ENCODE measurements at regions not wholly inside any gene's neighbourhood (a gene's known extent, or its start where the extent isn't known, plus 50 kb on each side); places are given as distances from the start of the nearest gene placed in this dataset.
A peak's percentile ranks its signal among the peaks of the same experiment; 100 is the strongest.
"Not testable (repeated sequence)": the region's sequence is repeated elsewhere in the genome, so short reads cannot be mapped to it uniquely, and the experiment has no call there.

- DNase-seq, result no peak
These were observed 136.9 kb upstream of the PALS2 start for GRCh38 chr7:24436131-24436920.

- DNase-seq, result no peak
These were observed 135.0 kb upstream of the PALS2 start for GRCh38 chr7:24438232-24438631.

GRCh38 chr7:24439104-24439503, 134.1 kb upstream of the PALS2 start:
- DNase-seq, result not testable (repeated sequence)

GRCh38 chr7:24440892-24441291, 132.4 kb upstream of the PALS2 start:
- DNase-seq, result no peak

GRCh38 chr7:24441314-24442027, 131.8 kb upstream of the PALS2 start:
- peak; percentile 11 for DNase-seq

- peak; percentile 22 for DNase-seq
These were observed 131.0 kb upstream of the PALS2 start for GRCh38 chr7:24442170-24442777.

- no peak for DNase-seq
These were observed 128.4 kb upstream of the PALS2 start for GRCh38 chr7:24444666-24445440.

- no peak for DNase-seq
These were observed 125.2 kb upstream of the PALS2 start for GRCh38 chr7:24448038-24448437.

- not testable (repeated sequence) for DNase-seq
These were observed 123.8 kb upstream of the PALS2 start for GRCh38 chr7:24449416-24449815.

- DNase-seq, result no peak
These were observed 117.3 kb upstream of the PALS2 start for GRCh38 chr7:24455813-24456525.

GRCh38 chr7:24456526-24457218, 116.6 kb upstream of the PALS2 start:
- no peak for DNase-seq

GRCh38 chr7:24457219-24457558, 116.1 kb upstream of the PALS2 start:
- no peak for DNase-seq

GRCh38 chr7:24462117-24462516, 111.1 kb upstream of the PALS2 start:
- DNase-seq, result no peak

GRCh38 chr7:24462984-24463383, 110.3 kb upstream of the PALS2 start:
- no peak for DNase-seq

GRCh38 chr7:24463474-24463873, 109.8 kb upstream of the PALS2 start:
- no peak for DNase-seq

- no peak for DNase-seq
These were observed 108.4 kb upstream of the PALS2 start for GRCh38 chr7:24464861-24465260.

- no peak for DNase-seq
These were observed 107.0 kb upstream of the PALS2 start for GRCh38 chr7:24466168-24466768.

GRCh38 chr7:24469118-24469517, 104.1 kb upstream of the PALS2 start:
- DNase-seq, result no peak

- no peak for DNase-seq
These were observed 101.2 kb upstream of the PALS2 start for GRCh38 chr7:24472093-24472492.

- no peak for DNase-seq
These were observed 97.9 kb upstream of the PALS2 start for GRCh38 chr7:24475166-24475961.

GRCh38 chr7:24476227-24476626, 97.0 kb upstream of the PALS2 start:
- DNase-seq, result no peak

All from CD4-positive, alpha-beta T cell treated with Interleukin-10 for 1 hour (primary cell).